EL (cell line): ENCODE measurements at regions not wholly inside any gene's neighbourhood (a gene's known extent, or its start where the extent isn't known, plus 50 kb on each side); places are given as distances from the start of the nearest gene placed in this dataset.
A peak's percentile ranks its signal among the peaks of the same experiment; 100 is the strongest.

Source experiments
- DNase-seq: peaks from one replicate; pipeline ENCODE4 v3.0.0-alpha.2; 2016

- DNase-seq: peak; percentile 78
Measured at GRCh38 chr11:76721755-76722677, 51.5 kb upstream of the LRRC32 start.

- no peak for DNase-seq
Measured at GRCh38 chr11:76723142-76723541, 52.6 kb upstream of the LRRC32 start.

GRCh38 chr11:76723548-76723947 lies 53.0 kb upstream of the LRRC32 start:
- DNase-seq: no peak

- no peak for DNase-seq
Measured at GRCh38 chr11:76724171-76724768, 53.7 kb upstream of the LRRC32 start.

GRCh38 chr11:76728227-76728626 lies 54.9 kb upstream of the TSKU start:
- no peak for DNase-seq

- DNase-seq: no peak
Measured at GRCh38 chr11:76728778-76729177, 54.4 kb upstream of the TSKU start.

- DNase-seq: no peak
Measured at GRCh38 chr11:76729214-76729613, 53.9 kb upstream of the TSKU start.

- no peak for DNase-seq
Measured at GRCh38 chr11:76730887-76731565, 52.1 kb upstream of the TSKU start.

GRCh38 chr11:76732643-76733042 lies 50.5 kb upstream of the TSKU start:
- no peak for DNase-seq
